Endothelial cell of umbilical vein (primary cell): ENCODE measurements at regions not wholly inside any gene's neighbourhood (a gene's known extent, or its start where the extent isn't known, plus 50 kb on each side); places are given as distances from the start of the nearest gene placed in this dataset.

Experiments
- BruUV-seq: library from RNA; stranded (reverse); fragments of 400-500 nt; replicated peaks from 2 replicates; lab custom pipeline; 2021; lab: Mats Ljungman, UMichigan
- CTCF ChIA-PET: fragments of 300-600, 350-600 bp; sonication (Branson Sonifier 250); formaldehyde crosslinking; loops from one replicate; lab custom pipeline; 2021; ENCODE audit warnings: antibody characterized with exemption, inconsistent platforms; lab: Charles Lee
- POLR2A ChIA-PET: fragments of 300-600, 350-600 bp; sonication (Branson Sonifier 250); formaldehyde crosslinking; loops from one replicate; lab custom pipeline; 2021; ENCODE audit warnings: antibody characterized with exemption, inconsistent platforms; lab: Charles Lee
- DNase-seq: peaks from one replicate; pipeline ENCODE4 v3.0.0-alpha.2; 2011; ENCODE audit warnings: low read depth, low spot score
- FAIRE-seq: peaks from 2 replicates; lab custom pipeline; 2011; peaks lifted over from hg19 to GRCh38; lab: Jason Lieb, UNC
- H2AFZ ChIP-seq: 2 replicates; pipeline ENCODE4 v1.6.0; 2012; ENCODE audit warnings: low read depth, low read length, control low read depth, inconsistent platforms
- H3K27ac ChIP-seq: 2 replicates; pipeline ENCODE4 v1.5.1; 2011; ENCODE audit warnings: low read depth, mild to moderate bottlenecking, control low read depth, low read length, moderate library complexity; ENCODE audit not compliant: insufficient read depth
- H3K27me3 ChIP-seq, 2 experiments: 2 replicates each; pipeline versions ENCODE4 v1.6.0 to v1.6.1; 2011; ENCODE audit warnings: low read length in 2 of 2, mixed read lengths in 1 of 2; ENCODE audit not compliant: control insufficient read depth in 2 of 2, insufficient read depth in 2 of 2
- H3K36me3 ChIP-seq, 2 experiments: 2 replicates in 1 of 2; 3 replicates in 1 of 2; pipeline ENCODE4 v1.5.1; 2011; ENCODE audit warnings: low read length in 2 of 2, mild to moderate bottlenecking in 1 of 2, moderate library complexity in 1 of 2; ENCODE audit not compliant: control insufficient read depth in 2 of 2, insufficient read depth in 2 of 2; ENCODE audit errors: extremely low read depth in 1 of 2
- H3K4me1 ChIP-seq: 3 replicates; pipeline ENCODE4 v1.5.1; 2011; ENCODE audit warnings: mild to moderate bottlenecking, low read length; ENCODE audit not compliant: control insufficient read depth, insufficient read depth; ENCODE audit errors: extremely low read depth
- H3K4me2 ChIP-seq: 2 replicates; pipeline ENCODE4 v1.6.1; 2011; ENCODE audit warnings: low read length, control low read depth, mixed read lengths; ENCODE audit not compliant: insufficient read depth
- H3K4me3 ChIP-seq, 3 experiments: fragments of 200-600 bp in 1 of 3; sonication (generic), shearing (Covaris generic) in 1 of 3; replicated peaks in 1 of 3; 2 replicates each; pipeline ENCODE4 v1.5.1; 2011 to 2016; ENCODE audit warnings: control low read depth in 3 of 3, low read length in 3 of 3, mild to moderate bottlenecking in 2 of 3, inconsistent platforms in 1 of 3, low read depth in 1 of 3, moderate library complexity in 1 of 3; ENCODE audit not compliant: insufficient read depth in 1 of 3
- H3K79me2 ChIP-seq: 2 replicates; pipeline ENCODE4 v1.6.0; 2012; ENCODE audit warnings: low read length, inconsistent platforms; ENCODE audit not compliant: control insufficient read depth, insufficient read depth
- H3K9ac ChIP-seq: replicated peaks from 2 replicates; pipeline ENCODE3; 2011; ENCODE audit warnings: low read length, control low read depth; ENCODE audit not compliant: insufficient read depth; ENCODE audit errors: extremely low read depth
- H3K9me1 ChIP-seq: replicated peaks from 3 replicates; pipeline ENCODE4 v1.6.0; 2011; ENCODE audit warnings: mild to moderate bottlenecking, low read length; ENCODE audit not compliant: control insufficient read depth, insufficient read depth; ENCODE audit errors: extremely low read depth
- H3K9me3 ChIP-seq: replicated peaks from 2 replicates; pipeline ENCODE4 v1.5.1; 2012; ENCODE audit warnings: low read length, inconsistent platforms; ENCODE audit not compliant: control insufficient read depth, insufficient read depth
- H4K20me1 ChIP-seq: replicated peaks from 2 replicates; pipeline ENCODE3; 2011; ENCODE audit warnings: mild to moderate bottlenecking, low read length; ENCODE audit not compliant: control insufficient read depth, insufficient read depth; ENCODE audit errors: extremely low read depth
- CTCF ChIP-seq, 2 donors: IDR thresholded peaks; 1 replicate in 1 of 2; 2 replicates in 1 of 2; pipeline ENCODE4 v1.5.1; 2011; ENCODE audit warnings: low read length in 2 of 2, mild to moderate bottlenecking in 2 of 2, moderate library complexity in 2 of 2, control low read depth in 1 of 2, inconsistent platforms in 1 of 2, low read depth in 1 of 2; ENCODE audit not compliant: insufficient read depth in 1 of 2; ENCODE audit errors: extremely low read depth in 1 of 2
- EZH2 ChIP-seq: IDR thresholded peaks from 2 replicates; pipeline ENCODE4 v1.6.1; 2012; ENCODE audit warnings: borderline replicate concordance, low read depth, mild to moderate bottlenecking, moderate library complexity, low read length, inconsistent platforms; ENCODE audit not compliant: severe bottlenecking
- JUN ChIP-seq: IDR thresholded peaks from 2 replicates; pipeline ENCODE4 v1.6.1; 2011; ENCODE audit warnings: borderline replicate concordance, low read depth; ENCODE audit not compliant: insufficient read length, insufficient read depth
- MAX ChIP-seq: IDR thresholded peaks from 2 replicates; pipeline ENCODE4 v1.6.1; 2011; ENCODE audit not compliant: insufficient read depth, insufficient read length
- MYC ChIP-seq: IDR thresholded peaks from one replicate; pipeline ENCODE4 v1.6.1; 2011; ENCODE audit warnings: mild to moderate bottlenecking, low read depth, low read length
- POLR2A ChIP-seq: IDR thresholded peaks from 2 replicates; pipeline ENCODE4 v1.6.1; 2012; ENCODE audit warnings: low read depth, mild to moderate bottlenecking, control low read depth, low read length
- POLR2AphosphoS5 ChIP-seq: IDR thresholded peaks from 2 replicates; pipeline ENCODE4 v1.6.1; 2012; ENCODE audit warnings: low read depth, mild to moderate bottlenecking, control low read depth, low read length, moderate library complexity; ENCODE audit not compliant: insufficient read depth
- dilution Hi-C: fragments of 300-500 bp; cut with MboI; formaldehyde crosslinking; loops from one replicate; pipeline ENCODE4 v1.15.0; 2019; ENCODE audit warnings: low sequenced_read_pairs; ENCODE audit not compliant: extremely low pct_ligation_motif_present
- intact Hi-C: fragments of 100-400 bp; cut with micrococcal nuclease; formaldehyde crosslinking; loops from one replicate; pipeline ENCODE4 v1.10.0; 2022

- no peak overlapping the region for H3K9ac ChIP-seq
- H3K79me2 ChIP-seq = no peaks in the 10 kb centered on the region
- no peak for TF ChIP-seq MYC
- no peak for TF ChIP-seq EZH2
- no peak for TF ChIP-seq CTCF (IDR thresholded peaks at IDR 0.05; ENCODE audit: extremely low read depth in 1 of 2, insufficient read depth in 1 of 2, low read depth in 1 of 2, low read length in 2 of 2)
- no peak for TF ChIP-seq POLR2AphosphoS5
- TF ChIP-seq POLR2A = no peak
- no peak for TF ChIP-seq MAX
- no peak for TF ChIP-seq JUN
- intact Hi-C loops = no loop called here
- no peak for DNase-seq
- ChIA-PET POLR2A (no interaction called here), CTCF (interaction anchor here (1.5 kb wide), 1 partner anchor 9 kb away, joined by 3 read pairs; no protein-coding TSS in a partner anchor)
- H4K20me1 ChIP-seq = no peaks in the 10 kb centered on the region
- H2AFZ ChIP-seq = no peak overlapping the region
- no peak overlapping the region for H3K4me3 ChIP-seq
- dilution Hi-C loops = no loop called here
- no peak overlapping the region for H3K27ac ChIP-seq
- no peak for FAIRE-seq
- no TSS peak for BruUV-seq
- H3K9me3 ChIP-seq = no peaks in the 10 kb centered on the region
- H3K9me1 ChIP-seq = no peaks in the 10 kb centered on the region
- no peaks in the 10 kb centered on the region for H3K27me3 ChIP-seq
- H3K36me3 ChIP-seq = no peaks in the 10 kb centered on the region
- no peaks in the 10 kb centered on the region for H3K4me1 ChIP-seq
- no peak overlapping the region for H3K4me2 ChIP-seq
Observed at GRCh38 chr3:135853981-135854380, 111.5 kb upstream of the PPP2R3A start.
